GM19467 (cell line): ENCODE measurements at regions not wholly inside any gene's neighbourhood (a gene's known extent, or its start where the extent isn't known, plus 50 kb on each side); places are given as distances from the start of the nearest gene placed in this dataset.
"Not testable (repeated sequence)": the region's sequence is repeated elsewhere in the genome, so short reads cannot be mapped to it uniquely, and the experiment has no call there.

ENCODE experiments used
- ATAC-seq: cut with Tn5 transposase; IDR thresholded peaks from one replicate; pipeline ENCODE4 v1.9.1; 2021; ENCODE audit warnings: mild to moderate bottlenecking, moderate library complexity; ENCODE audit not compliant: unreplicated experiment

DNA sequence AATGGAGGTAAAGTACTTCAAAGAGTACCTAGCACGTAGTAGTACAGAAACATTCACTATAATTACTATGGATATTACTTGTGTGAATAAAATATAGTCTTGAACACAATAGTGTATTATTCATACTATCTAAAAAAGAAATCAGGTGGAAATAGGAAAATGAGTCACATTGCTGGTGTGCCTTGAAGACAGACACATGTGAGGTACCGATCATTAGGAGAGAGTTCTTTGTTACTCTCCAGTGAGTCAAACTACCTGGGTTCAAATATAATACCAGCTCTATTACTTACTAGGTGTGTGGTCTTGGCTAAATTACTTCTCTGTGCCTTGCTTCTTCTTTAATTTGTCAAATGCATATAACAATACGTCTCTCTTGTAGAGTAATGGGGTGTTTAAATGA lies 50.8 kb upstream of the BEND6 start:
- ATAC-seq: no peak

- no peak for ATAC-seq
Measured at GRCh38 chr6:56902641-56903464, 52.1 kb upstream of the BEND6 start.

DNA sequence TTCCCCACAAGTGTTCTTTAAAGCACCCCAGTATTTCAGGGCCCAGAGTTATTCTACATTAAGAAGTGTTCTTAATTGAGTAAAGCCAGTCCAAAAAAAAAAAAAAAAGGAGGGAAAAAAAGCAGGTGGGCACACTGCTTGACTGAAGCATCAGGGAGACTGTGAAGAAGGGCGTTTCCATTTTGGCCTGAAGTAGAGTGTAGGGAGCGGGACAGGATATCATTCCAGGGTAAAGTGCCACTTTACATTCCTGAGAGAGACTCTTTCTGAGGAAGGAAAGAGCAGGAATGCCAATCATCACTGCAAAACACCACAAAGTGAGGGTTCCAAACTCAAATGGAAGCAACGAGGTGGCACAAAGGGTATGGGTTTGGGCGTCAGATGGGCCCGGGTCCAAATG lies 54.1 kb upstream of the BEND6 start:
- ATAC-seq: no peak

- ATAC-seq: no peak
Measured at GRCh38 chr6:56899753-56900152, 55.2 kb upstream of the BEND6 start.

DNA sequence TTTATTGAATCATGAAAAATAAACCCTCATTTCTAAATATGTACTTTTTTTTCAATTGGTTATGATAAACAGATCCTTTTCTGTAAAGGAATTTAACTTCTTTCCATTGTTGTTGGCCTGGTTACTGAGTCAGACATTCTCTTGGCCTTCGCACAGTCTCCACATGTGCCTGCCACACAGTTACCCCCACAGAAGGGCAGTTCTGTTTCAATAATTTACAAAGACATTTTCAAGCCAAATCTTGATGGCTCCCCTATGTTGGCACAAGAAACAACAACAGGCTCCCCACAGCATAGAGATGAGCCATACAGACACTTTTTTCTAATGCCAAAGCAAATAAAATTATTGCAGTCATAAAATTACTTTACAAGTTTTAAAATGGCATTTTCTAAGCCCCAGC lies 55.6 kb upstream of the BEND6 start:
- no peak for ATAC-seq

- ATAC-seq: no peak
Measured at GRCh38 chr6:56897789-56898529, 56.9 kb upstream of the BEND6 start.

DNA sequence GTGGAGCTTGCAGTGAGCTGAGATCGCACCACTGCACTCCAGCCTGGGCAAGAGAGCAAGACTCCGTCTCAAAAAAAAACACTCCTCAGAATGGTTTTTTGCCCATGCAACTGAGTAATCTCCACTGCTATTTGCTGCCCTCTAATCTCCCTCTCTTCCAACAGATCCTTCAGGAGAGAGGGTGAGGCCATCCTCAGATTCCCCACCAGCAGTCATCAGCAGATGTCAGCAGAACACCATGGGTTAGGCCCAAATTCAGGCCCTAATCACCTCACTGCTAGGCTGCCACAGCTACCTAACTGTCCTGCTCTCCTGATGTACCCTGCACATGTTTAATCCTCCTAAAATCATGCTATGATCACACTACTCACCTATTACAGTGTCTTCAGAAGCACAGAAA lies 63.2 kb upstream of the BEND6 start:
- no peak for ATAC-seq

- peak; percentile 93 for ATAC-seq
Measured at GRCh38 chr6:56890683-56891429, 64.1 kb upstream of the BEND6 start.

DNA sequence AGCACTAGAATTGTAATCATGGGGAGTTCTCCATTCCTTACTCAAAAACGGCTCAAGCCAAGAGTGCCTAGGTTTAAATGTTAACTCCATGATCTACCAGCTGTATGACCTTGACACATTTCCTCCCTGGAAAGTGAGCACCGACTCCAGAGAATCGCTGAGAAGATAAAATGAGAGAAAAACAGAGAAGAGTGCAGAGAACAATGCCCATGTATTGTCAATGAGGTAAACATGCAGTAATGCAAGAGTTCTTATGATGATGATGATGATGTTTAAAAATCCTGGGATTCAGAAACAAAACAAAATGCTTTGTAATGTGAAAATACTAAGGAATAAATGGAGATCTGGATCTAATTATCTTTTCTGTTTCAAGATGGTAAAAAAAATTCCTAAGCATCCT lies 64.8 kb upstream of the BEND6 start:
- no peak for ATAC-seq

- no peak for ATAC-seq
Measured at GRCh38 chr6:56889492-56889891, 65.4 kb upstream of the BEND6 start.

DNA sequence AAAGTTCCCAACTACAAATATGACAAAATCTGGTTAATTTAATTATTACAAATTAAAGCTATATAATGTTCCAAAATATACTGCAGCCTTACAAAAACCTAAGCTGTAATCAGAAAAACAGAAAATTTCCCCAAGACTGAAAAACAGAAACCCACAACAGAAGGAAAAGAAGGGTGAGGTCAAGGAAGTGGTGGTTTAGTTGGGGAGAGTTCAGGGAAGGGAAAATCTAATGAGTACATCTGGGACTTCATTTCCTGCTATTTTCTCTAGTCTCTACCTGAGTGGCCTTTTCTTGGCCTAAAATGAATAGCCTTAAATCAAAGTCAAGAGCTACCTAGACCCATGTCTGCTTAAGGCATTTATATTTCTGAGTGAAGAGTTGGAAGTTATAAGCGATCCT lies 66.2 kb upstream of the BEND6 start:
- ATAC-seq: no peak

DNA sequence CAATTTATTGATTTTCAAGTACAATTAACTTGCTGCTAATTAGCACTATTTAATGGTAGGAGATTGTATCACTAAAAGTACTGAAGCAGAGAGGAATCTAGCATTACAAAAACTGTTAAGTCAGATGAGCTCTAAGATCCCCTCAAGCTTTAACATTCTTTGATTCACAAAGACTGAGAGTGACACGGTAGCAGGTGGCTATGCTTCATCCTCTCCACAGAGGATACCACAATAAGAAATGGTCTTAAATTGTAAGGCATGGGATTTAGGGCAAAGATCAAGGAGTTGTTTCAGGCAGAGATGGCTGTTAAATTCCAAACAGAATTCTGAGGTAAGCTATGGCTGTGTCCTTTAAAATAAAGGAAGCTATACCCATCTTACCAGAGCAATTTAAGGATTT lies 67.8 kb upstream of the BEND6 start:
- ATAC-seq: no peak

DNA sequence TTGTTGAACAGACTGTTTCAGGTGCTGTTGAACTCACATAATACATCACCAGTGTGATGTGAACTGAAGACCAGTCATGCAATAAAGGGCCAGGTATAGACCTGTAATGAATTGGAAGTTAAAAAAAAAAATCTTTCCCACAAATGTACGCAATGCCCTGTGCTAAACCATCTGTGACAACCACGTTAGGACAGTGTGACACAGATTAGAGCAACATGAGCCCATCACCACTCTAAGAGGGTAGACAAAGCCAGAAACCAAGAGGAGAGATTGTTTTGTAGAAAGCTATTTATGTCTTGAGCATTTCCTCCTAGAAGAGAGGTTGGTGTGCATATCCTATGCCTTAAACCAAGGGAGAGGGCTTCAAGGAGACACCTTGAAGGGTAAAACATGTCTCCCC lies 77.0 kb upstream of the BEND6 start:
- no peak for ATAC-seq

- no peak for ATAC-seq
Measured at GRCh38 chr6:56875961-56876360, 78.9 kb upstream of the BEND6 start.

DNA sequence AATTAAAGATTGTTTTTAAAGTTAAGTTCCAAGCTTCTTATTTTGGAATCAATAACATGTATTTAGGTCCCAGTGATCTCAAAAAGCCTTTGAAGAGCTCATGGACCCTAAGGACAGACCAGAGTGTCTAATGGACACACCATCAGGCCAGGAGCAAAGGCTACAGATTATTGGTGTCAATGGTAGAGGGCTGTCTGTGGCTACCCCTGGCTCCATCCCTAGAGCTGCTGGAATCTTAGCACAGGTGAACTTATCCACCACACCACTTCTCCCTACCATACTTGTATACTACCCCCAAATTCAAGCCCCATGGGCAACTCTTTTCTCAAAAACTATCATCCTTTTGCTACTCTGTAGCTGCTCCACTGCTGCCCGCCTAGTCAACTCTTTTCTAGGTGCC lies 79.4 kb upstream of the BEND6 start:
- ATAC-seq: no peak

- ATAC-seq: no peak
Measured at GRCh38 chr6:56874328-56874727, 80.6 kb upstream of the BEND6 start.

GRCh38 chr6:56870053-56870452 lies 84.9 kb upstream of the BEND6 start:
- not testable (repeated sequence) for ATAC-seq

- no peak for ATAC-seq
Measured at GRCh38 chr6:56869346-56869745, 85.6 kb upstream of the BEND6 start.

- no peak for ATAC-seq
Measured at GRCh38 chr6:56868687-56869086, 86.2 kb upstream of the BEND6 start.

DNA sequence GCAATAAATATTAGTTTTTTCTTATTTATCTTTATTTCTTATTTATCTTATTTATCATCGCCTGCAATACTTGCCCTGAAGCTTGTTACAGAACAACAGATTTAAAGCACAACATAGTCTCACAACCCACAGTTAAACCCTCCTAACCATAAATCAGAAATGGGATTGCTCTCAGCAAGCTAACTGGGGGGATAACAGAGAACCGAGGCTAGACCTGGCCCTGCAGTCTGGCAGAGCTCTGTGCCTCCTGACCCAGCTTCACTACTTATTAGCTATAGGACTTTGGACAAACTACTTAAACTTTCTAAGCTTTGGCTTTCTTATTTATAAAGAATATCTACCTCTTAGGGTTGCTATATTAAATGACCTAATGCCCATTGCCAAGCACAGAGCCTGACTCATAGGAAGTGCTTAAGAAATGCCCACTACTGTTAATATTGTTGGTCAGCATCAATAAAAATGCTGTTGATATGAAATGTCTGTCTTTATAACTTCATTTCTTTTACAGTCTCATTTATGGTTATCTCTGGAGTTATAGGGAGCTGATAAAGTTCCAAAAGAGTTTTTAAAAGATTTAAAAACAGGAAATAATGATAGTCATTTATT lies 87.9 kb upstream of the BEND6 start:
- ATAC-seq: no peak
